HepG2 (cell line): ENCODE measurements at regions not wholly inside any gene's neighbourhood (a gene's known extent, or its start where the extent isn't known, plus 50 kb on each side); places are given as distances from the start of the nearest gene placed in this dataset.

ENCODE experiments used
- ATAC-seq: fragments of 200-7000 bp; cut with Tn5 transposase; 3 replicates; pipeline ENCODE4 v1.9.1; 2020; ENCODE audit warnings: mild to moderate bottlenecking, moderate library complexity
- BruUV-seq: library from RNA; stranded (reverse); fragments of 400-500 nt; replicated peaks from 2 replicates; lab custom pipeline; 2021; lab: Mats Ljungman, UMichigan
- CTCF ChIA-PET: fragments of 300-600 bp; formaldehyde crosslinking; extraction: SDS; loops from one replicate; lab custom pipeline; 2021; ENCODE audit warnings: low total read pairs, inconsistent platforms, low intra/inter-chr PET ratio; lab: Yijun Ruan, JAX
- POLR2A ChIA-PET: fragments of 350-600 bp; sonication (Branson Sonifier 250); formaldehyde crosslinking; loops from one replicate; lab custom pipeline; 2020; ENCODE audit warnings: antibody characterized with exemption, inconsistent platforms; lab: Yijun Ruan, JAX
- DNase-seq: peaks from one replicate; pipeline ENCODE4 v3.0.0-alpha.2; 2015; ENCODE audit warnings: low spot score
- FAIRE-seq: peaks from 3 replicates; lab custom pipeline; 2011; peaks lifted over from hg19 to GRCh38; lab: Jason Lieb, UNC
- H2AFZ ChIP-seq: one replicate; pipeline ENCODE4 v1.6.1; 2011; ENCODE audit warnings: low read length, inconsistent platforms
- H3K27ac ChIP-seq: fragments of 300-600 bp; 3 replicates; pipeline ENCODE4 v1.8.0; 2011; ENCODE audit warnings: mixed run types, mild to moderate bottlenecking, mixed read lengths, low read length, inconsistent platforms; ENCODE audit not compliant: insufficient read depth; ENCODE audit errors: extremely low read length
- H3K27me3 ChIP-seq, 2 experiments: fragments of 200-600 bp in 1 of 2; 2 replicates in 1 of 2; 3 replicates in 1 of 2; pipeline versions ENCODE4 v1.6.0 to v1.8.0; 2011; ENCODE audit warnings: low read length in 2 of 2, mild to moderate bottlenecking in 2 of 2, moderate library complexity in 2 of 2, inconsistent platforms in 1 of 2; ENCODE audit not compliant: insufficient read depth in 2 of 2, control insufficient read depth in 1 of 2
- H3K36me3 ChIP-seq, 2 experiments: fragments of 200-600 bp in 1 of 2; replicated peaks in 1 of 2; 2 replicates in 1 of 2; 3 replicates in 1 of 2; pipeline versions ENCODE4 v1.5.1 to v1.8.0; 2011; ENCODE audit warnings: low read length in 2 of 2, inconsistent platforms in 1 of 2; ENCODE audit not compliant: insufficient read depth in 2 of 2, control insufficient read depth in 1 of 2
- H3K4me1 ChIP-seq: 2 replicates; pipeline ENCODE4 v1.5.1; 2012; ENCODE audit warnings: low read length, inconsistent platforms; ENCODE audit not compliant: insufficient read depth
- H3K4me2 ChIP-seq: 2 replicates; pipeline ENCODE4 v1.6.0; 2011; ENCODE audit warnings: low read depth, low read length, inconsistent platforms
- H3K4me3 ChIP-seq, 3 experiments: fragments of 200-600 bp in 1 of 3; sonication (generic), shearing (Covaris generic) in 1 of 3; replicated peaks in 1 of 3; 2 replicates each; pipeline ENCODE4 v1.5.1; 2011 to 2016; ENCODE audit warnings: low read length in 3 of 3, inconsistent platforms in 2 of 3, low read depth in 2 of 3, mild to moderate bottlenecking in 2 of 3, control low read depth in 1 of 3, mixed read lengths in 1 of 3; ENCODE audit not compliant: insufficient read depth in 1 of 3
- H3K79me2 ChIP-seq: one replicate; pipeline ENCODE4 v1.6.1; 2011; ENCODE audit warnings: low read length, inconsistent platforms; ENCODE audit not compliant: insufficient read depth
- H3K9ac ChIP-seq: 2 replicates; pipeline ENCODE4 v1.6.0; 2011; ENCODE audit warnings: mild to moderate bottlenecking, low read depth, low read length, inconsistent platforms; ENCODE audit not compliant: insufficient read depth
- H3K9me3 ChIP-seq: 2 replicates; pipeline ENCODE4 v1.5.1; 2012; ENCODE audit warnings: mild to moderate bottlenecking, low read length
- H4K20me1 ChIP-seq: 2 replicates; pipeline ENCODE4 v1.6.0; 2011; ENCODE audit warnings: inconsistent platforms, mild to moderate bottlenecking, low read length, moderate library complexity; ENCODE audit not compliant: insufficient read depth
- ERF ChIP-seq: IDR thresholded peaks from 2 replicates; pipeline ENCODE4 v1.6.1; 2018; ENCODE audit warnings: missing biosample characterization, missing genetic modification reagents
- NFYC ChIP-seq: IDR thresholded peaks from 2 replicates; pipeline ENCODE4 v1.6.1; 2016; ENCODE audit warnings: missing genetic modification reagents, missing compliant biosample characterization
- SMYD3 ChIP-seq: sonication (generic); formaldehyde crosslinking; IDR thresholded peaks from 2 replicates; pipeline ENCODE4 v1.8.1; 2023; ENCODE audit warnings: mild to moderate bottlenecking, missing genetic modification reagents
- THYN1 ChIP-seq: sonication (generic); formaldehyde crosslinking; IDR thresholded peaks from 2 replicates; pipeline ENCODE4 v1.8.1; 2023; ENCODE audit warnings: low read depth, mild to moderate bottlenecking, moderate library complexity, missing genetic modification reagents, borderline replicate concordance
- ZFP62 ChIP-seq: sonication (generic); formaldehyde crosslinking; IDR thresholded peaks from 2 replicates; pipeline ENCODE4 v1.4.0; 2020; ENCODE audit warnings: missing genetic modification reagents
- ZNF224 ChIP-seq: sonication (generic); formaldehyde crosslinking; IDR thresholded peaks from 2 replicates; pipeline ENCODE4 v1.5.0; 2020; ENCODE audit warnings: mild to moderate bottlenecking, missing genetic modification reagents
- ZNF274 ChIP-seq: sonication (generic); formaldehyde crosslinking; IDR thresholded peaks from 2 replicates; pipeline ENCODE4 v1.5.1; 2020; ENCODE audit warnings: mild to moderate bottlenecking, missing genetic modification reagents
- ZNF317 ChIP-seq: sonication (generic); formaldehyde crosslinking; IDR thresholded peaks from 2 replicates; pipeline ENCODE4 v1.5.0; 2020; ENCODE audit warnings: mild to moderate bottlenecking, missing genetic modification reagents
- ZNF326 ChIP-seq: sonication (generic); formaldehyde crosslinking; IDR thresholded peaks from 2 replicates; pipeline ENCODE4 v1.4.0; 2020; ENCODE audit warnings: missing genetic modification reagents, borderline replicate concordance
- ZNF335 ChIP-seq: sonication (generic); formaldehyde crosslinking; IDR thresholded peaks from 2 replicates; pipeline ENCODE4 v1.4.0; 2020; ENCODE audit warnings: missing genetic modification reagents
- ZNF530 ChIP-seq: sonication (generic); formaldehyde crosslinking; IDR thresholded peaks from 2 replicates; pipeline ENCODE4 v1.5.0; 2020; ENCODE audit warnings: low read depth, mild to moderate bottlenecking, missing genetic modification reagents
- ZNF652 ChIP-seq: IDR thresholded peaks from 2 replicates; pipeline ENCODE4 v1.6.1; 2016; ENCODE audit warnings: low read depth, borderline replicate concordance
- WGBS: methylation state at CpG from one replicate; pipeline ENCODE4 v1.1.6; 2017; ENCODE audit warnings: low lambda C conversion rate; 5-methylcytosine and 5-hydroxymethylcytosine counted together
- in situ Hi-C: cut with HindIII; loops from 2 replicates; pipeline ENCODE4 v1.10.0; 2017; ENCODE audit warnings: low pct_unique_long_range_greater_than_20kb; ENCODE audit not compliant: extremely low pct_ligation_motif_present
- intact Hi-C: fragments of 100-400 bp; cut with micrococcal nuclease; formaldehyde crosslinking; loops from one replicate; pipeline ENCODE4 v1.10.0; 2022; ENCODE audit not compliant: unreplicated experiment
- TF ChIP-seq, protein P1 (sequence below): sonication (generic); formaldehyde crosslinking; IDR thresholded peaks from 2 replicates; pipeline ENCODE4 v1.5.0; 2020; ENCODE audit warnings: missing genetic modification reagents
- TF ChIP-seq, protein P2 (sequence below): sonication (generic); formaldehyde crosslinking; IDR thresholded peaks from 2 replicates; pipeline ENCODE4 v1.8.0; 2022; ENCODE audit warnings: mild to moderate bottlenecking, missing genetic modification reagents, moderate library complexity
- TF ChIP-seq, protein P3 (sequence below): sonication (generic); formaldehyde crosslinking; IDR thresholded peaks from 2 replicates; pipeline ENCODE4 v1.8.0; 2023; ENCODE audit warnings: mild to moderate bottlenecking, missing genetic modification reagents

DNA sequence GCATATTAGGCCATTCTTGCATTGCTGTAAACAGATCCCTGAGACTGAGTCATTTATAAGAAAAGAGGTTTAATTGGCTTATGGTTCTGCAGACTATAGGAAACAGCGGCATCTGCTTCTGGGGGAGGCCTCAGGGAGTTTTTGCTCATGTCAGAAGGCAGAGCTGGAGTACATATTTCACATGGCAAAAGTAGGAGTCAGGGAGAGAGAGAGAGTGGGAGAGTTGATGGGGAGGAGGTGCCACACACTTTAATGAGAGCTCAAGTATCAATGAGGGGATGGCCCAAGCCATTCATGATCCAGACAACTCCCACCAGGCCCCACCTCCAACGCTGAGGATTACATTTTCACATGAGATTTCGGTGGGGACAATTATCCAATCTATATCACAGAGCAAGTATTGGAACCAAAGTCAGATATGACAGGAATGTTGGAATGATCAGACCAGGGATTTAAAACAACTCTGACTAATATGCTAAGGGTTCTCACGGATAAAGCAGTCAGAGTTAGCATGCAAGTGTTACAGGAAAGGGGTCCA lies 795.3 kb upstream of the CELF2 start:
- intact Hi-C loops (no loop called here), in situ Hi-C loops (no loop called here)
- DNase-seq (no peak), ATAC-seq (no peak), FAIRE-seq (no peak)
- no TSS peak for BruUV-seq
- H3K27me3 ChIP-seq = no peaks in the 10 kb centered on the region
- WGBS = 4% methylated on average over 4 of the region's 4 CpGs
- peaks cover 85% of the 10 kb centered on the region for H3K9me3 ChIP-seq
- TF ChIP-seq NFYC (CRISPR knock-in tag) (no peak), ZNF652 (CRISPR knock-in tag) (no peak), ZNF530 (CRISPR knock-in tag) (no peak), ZNF335 (CRISPR knock-in tag) (no peak), THYN1 (CRISPR knock-in tag) (no peak), ERF (no peak), ZNF326 (CRISPR knock-in tag) (no peak), SMYD3 (CRISPR knock-in tag) (no peak), ZNF224 (CRISPR knock-in tag) (no peak), ZNF274 (CRISPR knock-in tag) (no peak), ZFP62 (CRISPR knock-in tag) (no peak), ZNF317 (CRISPR knock-in tag) (no peak)
- TF ChIP-seq, protein P1, sequence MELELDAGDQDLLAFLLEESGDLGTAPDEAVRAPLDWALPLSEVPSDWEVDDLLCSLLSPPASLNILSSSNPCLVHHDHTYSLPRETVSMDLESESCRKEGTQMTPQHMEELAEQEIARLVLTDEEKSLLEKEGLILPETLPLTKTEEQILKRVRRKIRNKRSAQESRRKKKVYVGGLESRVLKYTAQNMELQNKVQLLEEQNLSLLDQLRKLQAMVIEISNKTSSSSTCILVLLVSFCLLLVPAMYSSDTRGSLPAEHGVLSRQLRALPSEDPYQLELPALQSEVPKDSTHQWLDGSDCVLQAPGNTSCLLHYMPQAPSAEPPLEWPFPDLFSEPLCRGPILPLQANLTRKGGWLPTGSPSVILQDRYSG (CRISPR knock-in tag) = no peak
- TF ChIP-seq, protein P2, sequence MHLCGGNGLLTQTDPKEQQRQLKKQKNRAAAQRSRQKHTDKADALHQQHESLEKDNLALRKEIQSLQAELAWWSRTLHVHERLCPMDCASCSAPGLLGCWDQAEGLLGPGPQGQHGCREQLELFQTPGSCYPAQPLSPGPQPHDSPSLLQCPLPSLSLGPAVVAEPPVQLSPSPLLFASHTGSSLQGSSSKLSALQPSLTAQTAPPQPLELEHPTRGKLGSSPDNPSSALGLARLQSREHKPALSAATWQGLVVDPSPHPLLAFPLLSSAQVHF (CRISPR knock-in tag) = no peak
- TF ChIP-seq, protein P3, sequence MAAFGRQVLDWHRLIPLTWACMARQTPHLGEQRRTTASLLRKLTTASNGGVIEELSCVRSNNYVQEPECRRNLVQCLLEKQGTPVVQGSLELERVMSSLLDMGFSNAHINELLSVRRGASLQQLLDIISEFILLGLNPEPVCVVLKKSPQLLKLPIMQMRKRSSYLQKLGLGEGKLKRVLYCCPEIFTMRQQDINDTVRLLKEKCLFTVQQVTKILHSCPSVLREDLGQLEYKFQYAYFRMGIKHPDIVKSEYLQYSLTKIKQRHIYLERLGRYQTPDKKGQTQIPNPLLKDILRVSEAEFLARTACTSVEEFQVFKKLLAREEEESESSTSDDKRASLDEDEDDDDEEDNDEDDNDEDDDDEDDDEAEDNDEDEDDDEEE (CRISPR knock-in tag) = no peak
- H2AFZ ChIP-seq = no peak overlapping the region
- no peak overlapping the region for H3K4me2 ChIP-seq
- H3K4me1 ChIP-seq = no peaks in the 10 kb centered on the region
- H4K20me1 ChIP-seq = no peaks in the 10 kb centered on the region
- no peak overlapping the region for H3K9ac ChIP-seq
- no peak overlapping the region for H3K27ac ChIP-seq
- ChIA-PET POLR2A (no interaction called here), CTCF (no interaction called here)
- H3K79me2 ChIP-seq = no peaks in the 10 kb centered on the region
- no peak overlapping the region for H3K4me3 ChIP-seq
- H3K36me3 ChIP-seq = no peaks in the 10 kb centered on the region
